CD4-positive, alpha-beta T cell treated with Interleukin-15 for 4 hours (primary cell): ENCODE measurements at regions not wholly inside any gene's neighbourhood (a gene's known extent, or its start where the extent isn't known, plus 50 kb on each side); places are given as distances from the start of the nearest gene placed in this dataset.

Experiments used
- DNase-seq: peaks from one replicate; pipeline ENCODE4 v3.0.0-alpha.2; 2020; ENCODE audit warnings: low spot score

DNA sequence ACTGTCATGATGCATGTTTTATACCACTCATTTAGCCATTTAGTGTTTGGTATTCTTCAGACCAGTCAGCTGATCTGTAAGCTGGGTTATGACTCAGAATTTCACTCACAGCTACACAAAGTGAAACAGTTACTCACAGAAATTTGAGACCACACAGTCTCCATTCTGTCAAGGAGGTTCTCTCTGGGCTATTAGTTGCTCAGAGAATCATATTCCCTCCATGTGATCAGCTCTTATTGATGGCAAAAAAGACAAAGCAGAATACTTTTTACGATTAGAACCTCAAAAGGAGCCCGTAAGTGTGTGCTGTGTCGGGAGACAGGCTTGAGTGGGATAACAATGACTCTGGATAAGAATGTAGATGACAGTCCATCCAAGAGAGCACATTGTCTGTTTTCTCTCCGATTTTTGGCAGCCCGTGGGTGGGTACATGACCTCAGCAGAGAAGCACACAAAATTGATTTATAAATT is 277.6 kb upstream of the SORCS1 start:
- DNase-seq = no peak

DNA sequence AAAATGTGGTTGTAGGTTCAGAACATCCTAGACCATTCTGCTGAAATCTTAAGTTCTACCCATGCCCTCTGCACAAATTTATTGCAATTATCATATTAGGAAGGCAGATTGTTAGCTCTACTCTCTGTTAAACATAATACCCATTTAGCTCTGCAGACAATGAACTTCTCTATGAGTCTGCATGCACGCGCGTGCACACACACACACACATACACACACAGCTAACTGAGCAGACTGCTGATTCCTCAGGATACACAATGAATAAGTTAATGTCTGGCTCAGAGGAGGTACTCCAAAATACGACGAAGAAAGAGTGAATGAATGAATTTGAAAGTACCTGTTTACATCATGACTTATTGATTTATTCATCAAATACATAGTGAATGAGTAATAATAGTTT is 276.2 kb upstream of the SORCS1 start:
- DNase-seq = no peak

DNA sequence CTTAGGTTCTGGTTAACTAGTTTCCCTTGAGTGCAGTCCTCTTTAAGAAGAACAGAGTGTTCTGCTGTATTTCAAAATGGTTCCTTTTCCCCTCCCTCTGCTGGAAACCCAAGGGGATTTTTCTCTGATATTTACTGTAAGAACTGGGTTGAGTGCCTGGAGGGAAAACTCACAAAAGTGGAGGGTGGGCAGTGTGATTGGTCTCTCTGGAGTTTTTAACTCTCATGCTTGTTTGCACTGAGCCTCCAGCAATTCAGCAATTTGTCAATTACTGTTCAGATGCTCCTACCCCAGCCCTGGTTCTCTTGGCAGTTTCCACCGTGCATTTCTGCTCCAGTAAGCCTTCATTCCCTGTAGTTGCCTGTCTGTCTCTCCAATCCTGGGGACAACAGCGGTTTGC is 273.4 kb upstream of the SORCS1 start:
- no peak for DNase-seq

DNA sequence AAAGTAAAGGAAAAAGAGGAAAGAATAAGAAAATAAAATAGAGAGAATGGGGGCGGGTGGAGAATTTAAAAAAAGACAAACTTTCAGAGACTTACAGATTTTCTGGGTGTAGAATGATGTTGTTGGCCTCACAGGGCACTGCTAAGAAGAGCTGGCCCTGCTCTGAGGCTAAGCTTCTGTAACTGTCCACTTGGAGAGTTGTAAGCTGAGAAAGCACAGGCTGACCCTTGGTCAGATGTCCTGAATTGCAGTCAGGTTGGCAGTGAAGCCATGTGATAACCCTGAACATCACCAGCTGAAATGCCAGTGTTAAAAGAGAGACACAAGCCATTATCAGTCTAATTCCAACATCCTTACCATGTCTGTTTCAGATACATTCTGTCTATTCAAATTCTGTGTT is 272.1 kb upstream of the SORCS1 start:
- no peak for DNase-seq

DNA sequence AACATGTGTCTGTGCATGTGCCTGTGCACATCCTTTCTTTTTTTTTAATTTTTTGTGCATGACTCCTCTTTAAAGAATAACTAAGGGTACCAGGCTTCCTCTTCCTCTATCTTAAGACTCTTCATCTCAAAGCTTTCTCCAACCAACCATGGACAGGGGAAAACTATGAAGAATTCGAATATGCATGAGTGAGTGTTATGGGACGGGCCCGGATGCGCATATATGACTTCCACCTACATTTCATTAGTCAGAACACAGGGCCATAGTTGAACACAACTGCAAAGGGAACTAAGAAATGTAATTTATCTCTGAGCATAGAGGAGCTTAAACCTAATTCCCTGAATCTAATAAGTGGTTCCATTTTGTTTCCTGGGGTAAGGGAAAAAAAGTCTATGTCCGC is 270.3 kb upstream of the SORCS1 start:
- DNase-seq = no peak

DNA sequence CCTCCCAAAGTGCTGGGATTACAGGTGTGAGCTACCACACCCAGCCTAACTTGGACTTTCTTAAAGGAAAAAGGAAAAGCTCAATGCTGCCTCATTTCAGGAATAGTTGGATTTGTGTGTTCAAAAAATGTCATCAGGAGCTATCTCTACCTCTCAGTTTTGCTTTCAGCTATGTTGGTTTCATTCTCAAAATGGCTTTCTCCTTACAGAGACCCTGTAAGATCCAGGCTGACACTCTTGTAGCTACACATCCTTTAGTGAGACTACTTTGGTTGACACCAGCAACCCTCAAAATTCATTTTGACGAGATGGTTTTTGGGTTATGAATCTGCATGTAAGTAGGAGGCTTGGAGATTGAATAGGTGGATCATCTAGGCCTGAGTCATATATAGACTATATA is 269.7 kb upstream of the SORCS1 start:
- no peak for DNase-seq

DNA sequence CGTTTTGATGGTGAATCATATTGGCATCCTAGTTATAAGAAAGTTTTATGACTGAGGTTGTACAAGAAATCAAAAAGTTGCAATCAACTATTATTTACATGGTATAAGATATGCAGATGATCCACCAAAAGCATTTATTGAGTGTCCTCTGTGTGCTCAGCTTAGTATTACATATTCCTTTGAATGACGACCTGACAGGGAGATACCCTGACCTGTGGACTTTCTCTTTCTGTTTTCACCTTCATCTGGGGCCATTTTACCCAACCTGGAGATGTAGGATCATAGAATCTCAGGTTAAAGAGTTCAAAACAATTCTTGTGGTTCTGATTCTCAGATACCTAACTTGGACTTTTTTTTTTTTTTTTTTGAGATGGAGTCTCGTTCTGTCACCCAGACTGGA is 269.1 kb upstream of the SORCS1 start:
- no peak for DNase-seq

DNA sequence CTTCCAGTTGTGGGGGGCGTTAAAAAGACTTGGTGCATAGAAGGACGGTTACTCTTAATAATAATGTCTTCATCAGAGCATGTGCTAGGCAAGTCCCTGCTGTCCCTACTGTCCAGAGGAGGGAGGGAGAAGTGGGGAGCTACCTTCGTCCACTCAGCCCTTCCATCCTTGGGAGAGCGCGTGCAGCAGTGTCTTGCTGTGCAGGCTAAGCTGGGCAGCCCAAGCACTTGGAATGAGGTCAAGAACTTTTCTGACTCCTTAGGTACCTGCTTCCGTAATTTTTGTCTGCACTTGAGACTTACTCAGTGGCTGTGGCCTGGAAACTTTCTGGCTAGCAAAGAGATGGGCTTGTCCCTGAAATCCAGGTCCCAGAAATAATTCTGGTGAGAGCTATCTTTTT is 265.9 kb upstream of the SORCS1 start:
- no peak for DNase-seq

DNA sequence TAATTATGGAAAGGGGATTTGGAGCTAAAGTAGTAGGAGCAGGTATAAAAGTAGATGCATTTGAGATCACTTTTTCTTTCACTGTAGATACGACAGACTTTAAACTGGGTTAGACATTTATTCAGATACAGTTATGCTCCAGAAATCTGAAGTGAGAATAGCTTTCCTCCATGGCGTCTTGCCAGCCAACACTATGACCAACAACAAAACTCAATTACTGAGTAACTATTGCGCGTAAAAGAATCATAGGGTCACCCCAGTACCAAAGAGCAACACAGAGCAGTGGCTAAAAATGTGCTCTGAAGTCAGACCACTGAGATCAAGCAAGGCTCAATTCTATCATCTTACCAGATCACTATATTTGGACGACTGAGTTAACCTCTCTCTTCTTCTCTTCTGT is 262.5 kb upstream of the SORCS1 start:
- DNase-seq = no peak

DNA sequence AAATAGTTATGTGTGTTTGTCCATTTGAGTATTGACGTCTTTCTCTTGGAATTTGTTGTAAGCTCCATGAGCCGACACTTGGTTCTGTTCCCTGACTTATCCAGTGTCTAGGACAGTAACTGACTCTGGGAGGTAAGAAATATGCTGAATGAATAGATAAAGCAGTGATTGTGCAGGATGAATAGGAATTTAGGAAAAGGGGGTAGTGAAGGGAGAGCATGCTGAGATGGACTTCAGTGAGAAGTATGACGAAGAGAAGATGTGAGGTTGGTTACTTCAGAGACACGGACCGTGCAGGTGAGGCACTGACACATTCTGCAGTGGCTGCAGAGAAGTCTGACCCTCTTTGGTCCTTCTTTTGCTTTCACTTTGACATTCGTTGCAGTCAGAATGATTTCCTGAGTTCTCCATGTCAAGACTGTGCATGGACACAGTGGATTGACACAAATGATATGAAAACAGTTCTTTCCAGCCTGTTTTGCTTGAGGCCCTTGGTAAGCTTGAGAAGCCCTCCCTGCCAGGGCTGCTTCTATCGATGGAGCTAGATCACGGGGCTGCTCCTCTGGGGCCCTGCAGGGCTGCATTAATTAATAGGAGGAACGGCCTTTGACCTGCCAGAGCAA is 261.5 kb upstream of the SORCS1 start:
- no peak for DNase-seq

DNA sequence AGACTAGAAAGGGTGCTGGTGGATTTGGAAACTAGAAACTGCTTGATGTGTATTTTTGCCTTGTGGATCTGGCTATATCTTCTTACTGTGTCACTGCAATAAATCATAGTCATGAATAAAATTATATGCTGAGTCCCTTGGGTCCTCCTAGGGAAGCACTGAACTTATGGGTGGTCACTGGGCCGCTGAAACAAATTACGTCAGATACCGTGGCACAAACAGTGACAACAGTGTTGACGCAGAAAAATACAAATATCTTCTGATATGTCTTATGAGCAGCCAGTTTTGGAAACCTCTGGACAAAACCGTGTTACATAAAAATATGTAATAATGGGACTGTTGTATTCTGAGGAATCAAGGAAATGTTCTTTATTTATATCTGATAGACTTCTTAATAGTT is 260.1 kb upstream of the SORCS1 start:
- no peak for DNase-seq

DNA sequence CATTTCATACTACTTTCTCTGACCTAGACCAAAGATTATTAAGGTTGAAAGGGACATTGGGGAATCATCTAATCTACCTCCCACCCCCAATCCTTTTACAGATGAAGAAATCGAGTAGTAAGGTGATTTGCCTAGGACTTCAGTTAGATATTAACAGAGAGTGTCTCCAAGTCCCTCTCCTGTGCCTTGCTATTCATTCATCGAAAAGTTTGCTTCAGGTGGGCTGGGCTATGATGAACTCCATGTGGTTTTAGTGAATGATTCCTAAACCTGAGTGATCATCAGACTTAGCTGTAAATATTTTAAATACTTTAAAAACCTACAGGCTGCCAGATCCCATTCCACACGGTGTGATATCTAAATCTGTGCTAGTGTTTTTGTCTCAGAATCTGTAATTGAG is 259.4 kb upstream of the SORCS1 start:
- no peak for DNase-seq

DNA sequence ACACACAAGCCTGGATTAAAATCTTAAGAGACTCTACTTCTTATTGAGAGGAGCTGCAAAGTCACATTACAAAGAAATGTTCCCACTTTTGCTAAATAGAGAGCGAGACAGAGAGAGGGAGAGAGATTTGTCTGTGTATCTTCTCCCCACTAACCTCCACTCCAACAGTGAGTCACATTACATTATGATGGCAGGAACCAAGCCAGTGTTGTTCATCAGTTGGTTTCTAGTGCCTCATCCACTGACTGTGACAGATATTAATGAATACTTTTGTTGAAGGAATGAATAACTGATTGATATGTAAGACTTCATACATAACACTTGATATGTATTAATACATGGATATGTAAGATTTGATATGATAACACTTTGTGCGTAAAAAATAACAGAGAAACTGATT is 258.2 kb upstream of the SORCS1 start:
- DNase-seq = no peak

DNA sequence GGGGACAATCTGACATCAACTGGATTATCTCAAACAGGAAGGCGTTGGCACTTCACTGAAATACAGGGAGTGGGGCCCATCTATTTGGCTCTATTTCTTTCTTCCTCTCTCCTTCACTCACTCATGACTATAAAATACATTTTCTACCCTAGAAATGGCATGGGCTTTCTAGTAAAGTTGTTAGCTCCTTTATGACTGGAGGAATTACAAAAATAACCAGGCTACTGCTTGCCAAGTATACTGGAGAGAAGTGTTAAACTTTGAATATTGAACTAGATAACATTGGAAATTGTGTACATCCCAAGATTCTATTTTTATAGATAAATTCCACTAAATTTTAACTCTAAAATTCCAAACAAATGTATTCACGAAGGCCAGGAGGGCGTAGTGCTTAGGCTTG is 255.7 kb upstream of the SORCS1 start:
- no peak for DNase-seq

DNA sequence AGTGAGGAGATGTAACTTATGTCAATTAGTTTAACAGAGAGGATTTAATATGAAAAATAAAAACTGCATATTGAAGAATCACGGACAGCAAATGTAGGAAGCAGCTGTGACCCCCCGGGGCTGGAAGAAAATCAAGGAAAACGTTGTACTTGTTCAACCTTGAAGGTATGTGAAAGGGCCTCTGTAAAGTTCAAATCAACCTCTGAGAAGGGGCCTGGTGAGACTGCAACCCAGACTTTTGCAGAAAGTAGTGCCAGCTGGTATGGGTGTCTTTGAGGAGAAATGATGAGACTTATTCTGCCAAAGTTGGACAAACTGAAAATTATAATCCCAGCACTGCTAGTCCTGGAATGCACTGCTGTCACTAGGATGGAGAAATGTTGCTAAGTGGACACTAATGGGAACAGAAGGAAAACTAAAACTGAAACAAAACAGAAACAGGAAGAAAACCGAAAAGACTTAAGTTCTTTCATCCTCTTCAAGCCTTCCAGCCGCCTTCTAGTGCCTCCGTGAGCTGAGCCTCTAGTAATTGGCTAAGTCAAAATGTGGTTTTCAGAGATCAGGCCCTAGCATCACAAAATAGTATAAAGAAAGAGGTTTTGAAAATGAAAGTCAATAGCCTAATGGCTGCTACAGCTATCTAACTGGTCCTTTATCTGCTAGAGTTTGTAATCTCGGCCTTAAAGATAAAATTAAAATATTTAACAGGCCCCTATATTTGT is 253.7 kb upstream of the SORCS1 start:
- no peak for DNase-seq

DNA sequence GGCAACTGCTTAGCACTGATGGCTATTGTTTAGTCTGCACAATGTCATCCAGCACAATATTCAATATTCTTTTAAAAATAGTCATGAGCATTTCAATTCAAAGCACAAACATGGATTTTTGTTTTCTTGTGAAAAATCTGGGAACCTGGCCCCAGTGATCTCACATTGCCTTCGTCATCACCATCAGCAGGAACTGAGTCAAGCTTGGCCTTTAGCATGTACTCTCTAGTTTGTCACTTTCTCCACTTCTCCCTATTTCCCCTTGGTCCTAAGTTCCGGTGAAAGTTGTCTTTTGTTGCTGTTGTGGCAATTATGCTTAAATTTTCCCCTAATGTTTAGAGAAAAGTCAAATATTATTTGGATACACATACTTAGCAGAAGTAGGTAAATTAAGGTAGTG is 252.9 kb upstream of the SORCS1 start:
- DNase-seq = no peak

DNA sequence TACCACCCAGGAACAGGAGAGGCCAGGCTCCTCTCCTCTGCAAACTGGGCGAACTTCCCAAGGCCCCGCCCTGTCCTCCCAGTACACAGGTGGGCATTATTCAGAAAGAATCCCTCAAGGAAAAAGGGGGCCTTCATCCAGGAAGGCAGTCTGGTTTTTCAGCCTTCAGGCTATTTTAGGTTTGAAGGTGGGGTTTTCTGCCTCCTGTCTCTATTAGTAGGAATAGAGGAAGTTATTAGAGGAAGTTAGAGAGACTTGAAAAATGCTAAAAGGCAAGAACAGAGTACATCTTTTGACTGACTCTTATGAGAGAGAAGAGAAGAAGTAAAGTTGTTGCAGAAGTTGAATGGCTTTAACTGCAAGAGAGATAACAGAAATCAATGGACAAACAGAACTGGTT is 250.9 kb upstream of the SORCS1 start:
- no peak for DNase-seq

DNA sequence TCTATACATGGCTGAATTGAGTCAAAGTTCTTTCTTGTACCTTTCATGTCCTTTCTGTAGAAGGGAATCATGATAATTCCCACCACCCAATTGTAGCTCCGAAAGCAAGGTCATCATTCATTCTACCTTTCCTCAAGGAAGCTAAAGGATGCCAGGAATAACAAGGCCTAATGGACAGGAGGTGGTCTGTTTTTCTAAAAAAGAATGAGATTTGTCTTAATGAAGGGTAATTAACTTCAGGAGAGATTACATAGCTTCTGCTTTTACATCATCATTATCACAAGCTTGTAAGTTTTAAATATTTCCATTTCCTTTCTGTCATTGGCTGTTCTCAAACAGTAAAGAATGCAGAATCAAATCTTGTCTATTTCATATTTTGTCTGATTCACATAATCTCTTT is 249.5 kb upstream of the SORCS1 start:
- no peak for DNase-seq

DNA sequence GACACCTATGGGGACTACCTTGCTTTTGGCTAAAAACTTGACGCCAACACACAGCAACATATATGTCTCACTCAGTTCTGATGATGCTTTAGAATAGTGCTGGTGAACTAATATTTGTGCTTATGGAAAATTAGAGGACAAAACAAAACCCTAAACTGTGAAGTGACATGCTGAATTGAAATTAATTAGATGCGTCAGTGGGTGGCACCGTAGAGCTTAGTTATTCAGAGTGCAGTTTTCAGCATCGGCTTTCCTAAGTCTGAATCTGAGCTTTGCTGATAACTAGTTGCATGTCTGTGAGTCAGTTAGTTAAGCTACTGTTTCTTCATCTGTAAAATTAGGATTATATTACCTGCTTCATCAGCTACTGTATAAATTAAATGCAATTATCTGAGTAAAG is 245.0 kb upstream of the SORCS1 start:
- no peak for DNase-seq

DNA sequence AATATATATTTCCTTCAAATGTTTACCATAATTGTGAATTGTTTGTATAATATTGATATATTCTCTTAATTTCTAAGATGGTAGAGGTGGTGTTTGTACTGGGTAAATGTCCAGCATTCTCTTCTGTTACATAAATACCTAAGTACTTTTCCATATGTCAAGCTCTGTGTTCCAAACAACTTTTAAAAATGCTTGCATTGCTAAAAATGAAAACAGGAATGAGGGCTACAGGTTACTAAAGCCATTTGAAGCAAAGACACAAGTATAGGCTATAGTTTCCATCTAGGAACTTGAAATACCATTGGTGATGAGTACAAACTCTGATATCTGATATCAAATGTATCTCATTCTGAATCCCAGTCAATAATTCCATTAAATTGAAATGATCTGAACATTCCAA is 233.6 kb upstream of the SORCS1 start:
- DNase-seq = no peak

DNA sequence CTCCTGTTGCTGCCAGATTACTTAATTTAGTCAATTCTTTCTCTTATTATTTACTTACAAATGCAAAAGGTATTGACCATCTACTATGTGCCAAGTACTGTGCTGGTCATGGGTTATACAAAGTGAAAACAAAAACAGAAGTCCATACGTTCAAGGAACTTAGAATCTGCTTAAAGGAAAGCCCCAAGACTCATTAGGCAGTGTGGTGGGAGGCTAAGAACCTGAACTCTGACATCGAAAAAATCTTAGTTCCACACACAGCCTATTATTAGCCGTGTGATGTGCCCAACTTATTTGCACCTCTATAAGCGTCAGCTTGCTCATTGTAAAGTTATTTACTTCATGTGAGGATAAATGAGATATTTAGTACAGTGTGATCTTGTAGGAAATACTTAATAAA is 227.4 kb upstream of the SORCS1 start:
- DNase-seq = no peak

DNA sequence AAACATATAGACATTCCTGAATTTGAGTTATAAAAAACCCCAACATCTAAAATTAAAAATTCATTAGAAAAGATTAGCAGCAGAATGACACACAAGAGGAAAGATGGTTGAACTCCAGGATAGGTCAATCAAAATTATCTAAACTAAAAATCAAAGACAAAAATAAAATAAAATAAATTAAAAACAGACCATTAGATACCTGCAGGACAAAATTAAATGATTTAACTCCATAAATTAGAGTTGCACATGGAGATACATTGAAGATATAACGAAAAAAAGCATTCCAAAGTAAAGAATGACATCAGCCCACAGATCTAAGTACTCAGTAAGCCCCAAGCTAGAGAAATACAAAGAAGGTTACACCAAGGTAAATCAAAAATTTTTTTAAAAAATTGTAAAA is 226.1 kb upstream of the SORCS1 start:
- DNase-seq = no peak

DNA sequence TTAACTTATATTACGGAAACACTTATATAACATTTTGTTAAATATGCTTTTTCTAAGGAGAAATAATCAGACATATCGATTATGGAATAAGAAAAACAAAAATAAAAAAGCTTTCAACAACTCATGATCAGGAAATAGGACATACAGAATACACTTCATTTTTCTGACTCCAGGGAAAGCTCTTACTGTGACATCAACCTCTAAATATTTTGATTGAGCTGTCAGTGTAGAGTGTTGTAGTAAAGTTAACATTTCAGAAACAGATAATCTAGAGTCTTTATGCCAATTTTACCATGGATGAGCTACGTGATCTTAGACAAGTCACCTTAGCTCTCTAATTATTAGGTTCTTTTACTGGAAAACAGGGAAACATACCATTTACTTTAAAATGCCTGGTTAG is 218.9 kb upstream of the SORCS1 start:
- no peak for DNase-seq

DNA sequence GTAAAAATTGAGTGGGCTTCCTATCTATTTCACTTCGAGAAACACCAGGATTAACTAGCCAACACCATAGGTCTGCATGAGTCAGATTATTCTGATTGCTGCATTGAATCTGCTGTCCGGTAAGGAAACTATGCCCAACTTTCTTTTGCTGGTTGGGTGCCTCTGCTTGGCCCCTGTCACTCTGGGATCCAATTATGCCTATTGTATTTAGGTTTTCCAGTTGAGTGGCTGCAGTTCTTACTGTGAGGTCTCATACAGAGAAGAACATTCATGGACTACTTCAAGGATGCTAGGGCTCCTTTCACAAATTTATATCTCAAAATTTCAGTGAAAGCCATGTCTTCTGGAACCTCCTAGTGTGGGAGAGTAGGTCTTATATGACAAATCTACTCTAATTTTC is 215.1 kb upstream of the SORCS1 start:
- no peak for DNase-seq
